Memory B cell (primary cell): ENCODE measurements at regions not wholly inside any gene's neighbourhood (a gene's known extent, or its start where the extent isn't known, plus 50 kb on each side); places are given as distances from the start of the nearest gene placed in this dataset.

Source experiments
- ATAC-seq: fragments of 150-1000 bp; cut with Tn5 transposase; 2 replicates; pipeline ENCODE4 v1.10.0; 2021; ENCODE audit warnings: low read depth, mild to moderate bottlenecking, moderate library complexity
- DNase-seq, 2 donors: peaks; one replicate each; pipeline ENCODE4 v3.0.0; 2022; ENCODE audit warnings: low spot score in 2 of 2
- H3K27ac Mint-ChIP-seq: one replicate; pipeline ENCODE4 v1.8.0; 2022; ENCODE audit warnings: mild to moderate bottlenecking, moderate library complexity, mixed read lengths
- H3K27me3 Mint-ChIP-seq: one replicate; pipeline ENCODE4 v1.8.0; 2022; ENCODE audit warnings: mixed read lengths
- H3K36me3 Mint-ChIP-seq: one replicate; pipeline ENCODE4 v1.8.0; 2022; ENCODE audit warnings: mild to moderate bottlenecking, mixed read lengths
- H3K4me1 Mint-ChIP-seq: one replicate; pipeline ENCODE4 v1.8.0; 2022; ENCODE audit warnings: mixed read lengths
- H3K4me3 Mint-ChIP-seq: one replicate; pipeline ENCODE4 v1.8.0; 2022; ENCODE audit warnings: mild to moderate bottlenecking, moderate library complexity, mixed read lengths
- H3K9me3 Mint-ChIP-seq: one replicate; pipeline ENCODE4 v1.8.0; 2022; ENCODE audit warnings: mixed read lengths

GRCh38 chr3:104106276-104106675 is 1260.4 kb upstream of the ALCAM start:
- H3K27ac Mint-ChIP-seq = no peak overlapping the region
- H3K4me1 Mint-ChIP-seq = peaks cover 4% of the 10 kb centered on the region
- ATAC-seq (no peak), DNase-seq (no peak)
- no peak overlapping the region for H3K4me3 Mint-ChIP-seq
- H3K27me3 Mint-ChIP-seq = peaks cover 3% of the 10 kb centered on the region
- H3K36me3 Mint-ChIP-seq = no peaks in the 10 kb centered on the region
- H3K9me3 Mint-ChIP-seq = no peaks in the 10 kb centered on the region

- ATAC-seq (no peak), DNase-seq (no peak)
- Mint-ChIP-seq H3K4me3 (no peak overlapping the region), H3K27me3 (peaks cover 7% of the 10 kb centered on the region), H3K36me3 (no peaks in the 10 kb centered on the region), H3K4me1 (no peaks in the 10 kb centered on the region), H3K27ac (no peak overlapping the region), H3K9me3 (no peaks in the 10 kb centered on the region)
These were observed 1258.2 kb upstream of the ALCAM start for GRCh38 chr3:104108522-104108921.

- Mint-ChIP-seq H3K9me3 (peaks cover 15% of the 10 kb centered on the region), H3K27me3 (no peaks in the 10 kb centered on the region), H3K4me3 (no peak overlapping the region), H3K36me3 (no peaks in the 10 kb centered on the region), H3K27ac (no peak overlapping the region), H3K4me1 (no peaks in the 10 kb centered on the region)
- ATAC-seq (no peak), DNase-seq (no peak)
These were observed 1240.2 kb upstream of the ALCAM start for GRCh38 chr3:104126463-104126862.

GRCh38 chr3:104126864-104127553 is 1239.7 kb upstream of the ALCAM start:
- H3K4me1 Mint-ChIP-seq = no peaks in the 10 kb centered on the region
- ATAC-seq (no peak), DNase-seq (no peak)
- H3K4me3 Mint-ChIP-seq = no peak overlapping the region
- no peaks in the 10 kb centered on the region for H3K27me3 Mint-ChIP-seq
- H3K36me3 Mint-ChIP-seq = no peaks in the 10 kb centered on the region
- peaks cover 15% of the 10 kb centered on the region for H3K9me3 Mint-ChIP-seq
- H3K27ac Mint-ChIP-seq = no peak overlapping the region

GRCh38 chr3:104127830-104128229 is 1238.9 kb upstream of the ALCAM start:
- ATAC-seq (no peak), DNase-seq (no peak)
- Mint-ChIP-seq H3K9me3 (peaks cover 15% of the 10 kb centered on the region), H3K4me3 (no peak overlapping the region), H3K27me3 (no peaks in the 10 kb centered on the region), H3K27ac (no peak overlapping the region), H3K36me3 (no peaks in the 10 kb centered on the region), H3K4me1 (peaks cover 3% of the 10 kb centered on the region)

GRCh38 chr3:104132566-104133403 is 1233.9 kb upstream of the ALCAM start:
- H3K9me3 Mint-ChIP-seq = peaks cover 12% of the 10 kb centered on the region
- H3K27me3 Mint-ChIP-seq = no peaks in the 10 kb centered on the region
- H3K27ac Mint-ChIP-seq = peak overlapping the region; percentile 46
- peak; percentile 69 for ATAC-seq
- peaks cover 11% of the 10 kb centered on the region for H3K4me1 Mint-ChIP-seq
- no peak for DNase-seq
- no peaks in the 10 kb centered on the region for H3K36me3 Mint-ChIP-seq
- H3K4me3 Mint-ChIP-seq = no peak overlapping the region

GRCh38 chr3:104133630-104134029 is 1233.1 kb upstream of the ALCAM start:
- Mint-ChIP-seq H3K27me3 (no peaks in the 10 kb centered on the region), H3K36me3 (no peaks in the 10 kb centered on the region), H3K4me1 (peaks cover 11% of the 10 kb centered on the region), H3K4me3 (no peak overlapping the region), H3K27ac (no peak overlapping the region), H3K9me3 (peaks cover 12% of the 10 kb centered on the region)
- peak; percentile 47 for ATAC-seq
- no peak for DNase-seq

- no peaks in the 10 kb centered on the region for H3K9me3 Mint-ChIP-seq
- no peak overlapping the region for H3K27ac Mint-ChIP-seq
- H3K27me3 Mint-ChIP-seq = no peaks in the 10 kb centered on the region
- H3K4me3 Mint-ChIP-seq = no peak overlapping the region
- no peak for DNase-seq
- ATAC-seq = no peak
- peaks cover 13% of the 10 kb centered on the region for H3K4me1 Mint-ChIP-seq
- no peaks in the 10 kb centered on the region for H3K36me3 Mint-ChIP-seq
These were observed 1229.6 kb upstream of the ALCAM start for GRCh38 chr3:104137116-104137515.

- no peak for ATAC-seq
- H3K9me3 Mint-ChIP-seq = no peaks in the 10 kb centered on the region
- H3K27ac Mint-ChIP-seq = no peak overlapping the region
- H3K36me3 Mint-ChIP-seq = no peaks in the 10 kb centered on the region
- DNase-seq = no peak
- H3K4me1 Mint-ChIP-seq = no peaks in the 10 kb centered on the region
- H3K4me3 Mint-ChIP-seq = no peak overlapping the region
- H3K27me3 Mint-ChIP-seq = peaks cover 3% of the 10 kb centered on the region
These were observed 1221.5 kb upstream of the ALCAM start for GRCh38 chr3:104145164-104145563.

GRCh38 chr3:104149154-104149553 is 1217.6 kb upstream of the ALCAM start:
- Mint-ChIP-seq H3K4me1 (no peaks in the 10 kb centered on the region), H3K27me3 (peaks cover 3% of the 10 kb centered on the region)

GRCh38 chr3:104150724-104151123 is 1216.0 kb upstream of the ALCAM start:
- Mint-ChIP-seq H3K27me3 (peaks cover 3% of the 10 kb centered on the region), H3K4me3 (no peak overlapping the region), H3K9me3 (no peaks in the 10 kb centered on the region), H3K36me3 (no peaks in the 10 kb centered on the region), H3K4me1 (no peaks in the 10 kb centered on the region), H3K27ac (no peak overlapping the region)
- no peak for DNase-seq
- ATAC-seq = no peak

More at GRCh38 chr3:104149154-104149553, 1217.6 kb upstream of the ALCAM start:
- no peak for DNase-seq
- Mint-ChIP-seq H3K9me3 (no peaks in the 10 kb centered on the region), H3K4me3 (no peak overlapping the region), H3K36me3 (no peaks in the 10 kb centered on the region), H3K27ac (no peak overlapping the region)
- no peak for ATAC-seq

GRCh38 chr3:104154896-104155295 is 1211.8 kb upstream of the ALCAM start:
- ATAC-seq (no peak), DNase-seq (no peak)
- no peak overlapping the region for H3K4me3 Mint-ChIP-seq
- H3K36me3 Mint-ChIP-seq = no peaks in the 10 kb centered on the region
- H3K4me1 Mint-ChIP-seq = peaks cover 4% of the 10 kb centered on the region
- no peak overlapping the region for H3K27ac Mint-ChIP-seq
- H3K9me3 Mint-ChIP-seq = no peaks in the 10 kb centered on the region
- no peaks in the 10 kb centered on the region for H3K27me3 Mint-ChIP-seq

- DNase-seq = no peak
These were observed 1200.8 kb upstream of the ALCAM start for GRCh38 chr3:104165866-104166265.

GRCh38 chr3:104168386-104168785 is 1198.3 kb upstream of the ALCAM start:
- no peaks in the 10 kb centered on the region for H3K27me3 Mint-ChIP-seq
- H3K27ac Mint-ChIP-seq = no peak overlapping the region
- DNase-seq (no peak), ATAC-seq (no peak)
- peaks cover 8% of the 10 kb centered on the region for H3K9me3 Mint-ChIP-seq
- no peak overlapping the region for H3K4me3 Mint-ChIP-seq
- no peaks in the 10 kb centered on the region for H3K36me3 Mint-ChIP-seq
- H3K4me1 Mint-ChIP-seq = no peaks in the 10 kb centered on the region

More at GRCh38 chr3:104165866-104166265, 1200.8 kb upstream of the ALCAM start:
- H3K27ac Mint-ChIP-seq = no peak overlapping the region
- no peaks in the 10 kb centered on the region for H3K27me3 Mint-ChIP-seq
- no peak for ATAC-seq
- peaks cover 8% of the 10 kb centered on the region for H3K9me3 Mint-ChIP-seq
- H3K4me1 Mint-ChIP-seq = no peaks in the 10 kb centered on the region
- no peaks in the 10 kb centered on the region for H3K36me3 Mint-ChIP-seq
- no peak overlapping the region for H3K4me3 Mint-ChIP-seq
